ENCODE measurements at regions not wholly inside any gene's neighbourhood (a gene's known extent, or its start where the extent isn't known, plus 50 kb on each side); places are given as distances from the start of the nearest gene placed in this dataset.

GRCh38 chr11:19379465-19379864 is 138.7 kb upstream of the E2F8 start:
- no peak for TF ChIP-seq CTCF (IDR thresholded peaks at IDR 0.05)
- TF ChIP-seq POLR2A (IDR thresholded peaks at IDR 0.05): no peak
- no peak for TF ChIP-seq POLR2AphosphoS5 (IDR thresholded peaks at IDR 0.05)

All from prostate gland (tissue), 2 donors.